ENCODE measurements at regions not wholly inside any gene's neighbourhood (a gene's known extent, or its start where the extent isn't known, plus 50 kb on each side); places are given as distances from the start of the nearest gene placed in this dataset.

GRCh38 chr13:73696713-73697112, 437.5 kb downstream of the KLF12 start:
- H3K27ac ChIP-seq, result no peak overlapping the region
- no peaks in the 10 kb centered on the region for H3K79me2 ChIP-seq
- no peak overlapping the region for H3K4me3 ChIP-seq (ENCODE audit: low read depth, low read length)
- H3K27me3 ChIP-seq (ENCODE audit: control insufficient read depth, insufficient read depth, low read length), result no peaks in the 10 kb centered on the region
- H3K4me2 ChIP-seq (ENCODE audit: low read length), result no peak overlapping the region
- no peaks in the 10 kb centered on the region for H3K36me3 ChIP-seq (ENCODE audit: control insufficient read depth, insufficient read depth, low read length)
- TF ChIP-seq, protein P1, sequence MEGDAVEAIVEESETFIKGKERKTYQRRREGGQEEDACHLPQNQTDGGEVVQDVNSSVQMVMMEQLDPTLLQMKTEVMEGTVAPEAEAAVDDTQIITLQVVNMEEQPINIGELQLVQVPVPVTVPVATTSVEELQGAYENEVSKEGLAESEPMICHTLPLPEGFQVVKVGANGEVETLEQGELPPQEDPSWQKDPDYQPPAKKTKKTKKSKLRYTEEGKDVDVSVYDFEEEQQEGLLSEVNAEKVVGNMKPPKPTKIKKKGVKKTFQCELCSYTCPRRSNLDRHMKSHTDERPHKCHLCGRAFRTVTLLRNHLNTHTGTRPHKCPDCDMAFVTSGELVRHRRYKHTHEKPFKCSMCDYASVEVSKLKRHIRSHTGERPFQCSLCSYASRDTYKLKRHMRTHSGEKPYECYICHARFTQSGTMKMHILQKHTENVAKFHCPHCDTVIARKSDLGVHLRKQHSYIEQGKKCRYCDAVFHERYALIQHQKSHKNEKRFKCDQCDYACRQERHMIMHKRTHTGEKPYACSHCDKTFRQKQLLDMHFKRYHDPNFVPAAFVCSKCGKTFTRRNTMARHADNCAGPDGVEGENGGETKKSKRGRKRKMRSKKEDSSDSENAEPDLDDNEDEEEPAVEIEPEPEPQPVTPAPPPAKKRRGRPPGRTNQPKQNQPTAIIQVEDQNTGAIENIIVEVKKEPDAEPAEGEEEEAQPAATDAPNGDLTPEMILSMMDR (IDR thresholded peaks at IDR 0.05), result no peak
- H2AFZ ChIP-seq, result no peak overlapping the region
- no peak overlapping the region for H3K9ac ChIP-seq
- no peaks in the 10 kb centered on the region for H3K4me1 ChIP-seq
- no peaks in the 10 kb centered on the region for H3K9me3 ChIP-seq (ENCODE audit: control insufficient read depth, low read length)

- Histone ChIP-seq H3K4me2 (ENCODE audit: low read length) (no peak overlapping the region), H2AFZ (no peak overlapping the region), H3K9ac (no peak overlapping the region), H3K9me3 (ENCODE audit: control insufficient read depth, low read length) (no peaks in the 10 kb centered on the region), H3K27me3 (ENCODE audit: control insufficient read depth, insufficient read depth, low read length) (no peaks in the 10 kb centered on the region), H3K36me3 (ENCODE audit: control insufficient read depth, insufficient read depth, low read length) (no peaks in the 10 kb centered on the region), H3K4me1 (no peaks in the 10 kb centered on the region), H3K79me2 (no peaks in the 10 kb centered on the region), H3K27ac (no peak overlapping the region), H3K4me3 (ENCODE audit: low read depth, low read length) (no peak overlapping the region)
- TF ChIP-seq, protein P1 (IDR thresholded peaks at IDR 0.05), result no peak
Observed at GRCh38 chr13:73696271-73696670, 437.9 kb downstream of the KLF12 start.

GRCh38 chr13:73695325-73695724, 438.9 kb downstream of the KLF12 start:
- Histone ChIP-seq H3K9ac (no peak overlapping the region), H3K27ac (no peak overlapping the region), H3K9me3 (ENCODE audit: control insufficient read depth, low read length) (no peaks in the 10 kb centered on the region), H3K4me3 (ENCODE audit: low read depth, low read length) (no peak overlapping the region), H3K4me1 (no peaks in the 10 kb centered on the region), H3K4me2 (ENCODE audit: low read length) (no peak overlapping the region), H3K36me3 (ENCODE audit: control insufficient read depth, insufficient read depth, low read length) (no peaks in the 10 kb centered on the region), H2AFZ (no peak overlapping the region), H3K27me3 (ENCODE audit: control insufficient read depth, insufficient read depth, low read length) (no peaks in the 10 kb centered on the region), H3K79me2 (no peaks in the 10 kb centered on the region)
- TF ChIP-seq, protein P1 (IDR thresholded peaks at IDR 0.05), result no peak

DNA sequence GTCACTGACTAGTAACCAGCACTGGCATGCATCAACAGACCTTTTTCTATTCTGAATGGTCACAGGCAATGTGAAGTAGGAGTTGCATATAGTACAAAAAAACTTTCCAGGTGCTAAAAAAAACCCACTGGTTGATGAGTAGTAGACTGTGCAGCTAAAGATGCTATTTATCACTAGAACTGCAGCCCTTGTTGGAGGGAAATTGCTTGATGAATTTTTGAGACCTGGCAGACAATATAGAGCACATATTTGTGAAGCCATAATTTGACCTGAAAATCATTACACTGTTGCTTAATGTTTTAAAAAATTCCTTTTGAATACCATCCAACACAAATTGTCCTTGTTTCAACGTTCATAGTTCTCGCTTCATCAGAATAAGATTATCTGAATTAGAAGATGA, 441.0 kb downstream of the KLF12 start:
- Histone ChIP-seq H3K9me3 (ENCODE audit: control insufficient read depth, low read length) (no peaks in the 10 kb centered on the region), H3K4me3 (ENCODE audit: low read depth, low read length) (no peak overlapping the region), H3K27me3 (ENCODE audit: control insufficient read depth, insufficient read depth, low read length) (no peaks in the 10 kb centered on the region), H3K4me2 (ENCODE audit: low read length) (no peak overlapping the region), H3K27ac (no peak overlapping the region), H2AFZ (no peak overlapping the region), H3K9ac (no peak overlapping the region), H3K79me2 (no peaks in the 10 kb centered on the region), H3K4me1 (no peaks in the 10 kb centered on the region), H3K36me3 (ENCODE audit: control insufficient read depth, insufficient read depth, low read length) (no peaks in the 10 kb centered on the region)
- TF ChIP-seq, protein P1 (IDR thresholded peaks at IDR 0.05), result no peak

DNA sequence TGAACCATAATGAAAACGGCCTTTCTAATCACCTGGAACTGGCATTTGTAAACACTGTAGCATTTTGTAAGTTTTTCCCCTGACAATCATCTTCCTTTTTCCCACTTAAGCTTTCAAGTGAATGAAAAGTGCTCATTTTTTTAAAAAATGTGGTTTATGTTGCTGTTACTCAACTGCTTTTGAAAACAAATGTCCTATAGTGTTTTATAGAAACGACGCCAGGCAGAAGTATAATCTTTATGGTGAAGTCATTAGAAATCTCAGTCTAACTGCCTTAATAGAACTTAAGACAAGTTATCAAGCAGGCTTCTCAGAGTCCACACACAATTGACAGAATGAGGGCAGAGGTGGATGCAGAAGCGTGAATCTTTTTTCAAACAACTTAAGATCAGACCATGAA, 442.3 kb downstream of the KLF12 start:
- H2AFZ ChIP-seq, result no peak overlapping the region
- no peaks in the 10 kb centered on the region for H3K36me3 ChIP-seq (ENCODE audit: control insufficient read depth, insufficient read depth, low read length)
- no peak overlapping the region for H3K4me3 ChIP-seq (ENCODE audit: low read depth, low read length)
- H3K9ac ChIP-seq, result no peak overlapping the region
- H3K27ac ChIP-seq, result no peak overlapping the region
- H3K79me2 ChIP-seq, result no peaks in the 10 kb centered on the region
- no peaks in the 10 kb centered on the region for H3K9me3 ChIP-seq (ENCODE audit: control insufficient read depth, low read length)
- TF ChIP-seq, protein P1 (IDR thresholded peaks at IDR 0.05), result no peak
- no peaks in the 10 kb centered on the region for H3K27me3 ChIP-seq (ENCODE audit: control insufficient read depth, insufficient read depth, low read length)
- H3K4me2 ChIP-seq (ENCODE audit: low read length), result no peak overlapping the region
- no peaks in the 10 kb centered on the region for H3K4me1 ChIP-seq
